HepG2 (cell line): ENCODE measurements at regions not wholly inside any gene's neighbourhood (a gene's known extent, or its start where the extent isn't known, plus 50 kb on each side); places are given as distances from the start of the nearest gene placed in this dataset.

Source experiments
- ATAC-seq: fragments of 200-7000 bp; cut with Tn5 transposase; 3 replicates; pipeline ENCODE4 v1.9.1; 2020; ENCODE audit warnings: mild to moderate bottlenecking, moderate library complexity
- BruUV-seq: library from RNA; stranded (reverse); fragments of 400-500 nt; replicated peaks from 2 replicates; lab custom pipeline; 2021; lab: Mats Ljungman, UMichigan
- CTCF ChIA-PET: fragments of 300-600 bp; formaldehyde crosslinking; extraction: SDS; loops from one replicate; lab custom pipeline; 2021; ENCODE audit warnings: low total read pairs, inconsistent platforms, low intra/inter-chr PET ratio; lab: Yijun Ruan, JAX
- POLR2A ChIA-PET: fragments of 350-600 bp; sonication (Branson Sonifier 250); formaldehyde crosslinking; loops from one replicate; lab custom pipeline; 2020; ENCODE audit warnings: antibody characterized with exemption, inconsistent platforms; lab: Yijun Ruan, JAX
- DNase-seq: peaks from one replicate; pipeline ENCODE4 v3.0.0-alpha.2; 2015; ENCODE audit warnings: low spot score
- FAIRE-seq: peaks from 3 replicates; lab custom pipeline; 2011; peaks lifted over from hg19 to GRCh38; lab: Jason Lieb, UNC
- H2AFZ ChIP-seq: one replicate; pipeline ENCODE4 v1.6.1; 2011; ENCODE audit warnings: low read length, inconsistent platforms
- H3K27ac ChIP-seq: fragments of 300-600 bp; 3 replicates; pipeline ENCODE4 v1.8.0; 2011; ENCODE audit warnings: mixed run types, mild to moderate bottlenecking, mixed read lengths, low read length, inconsistent platforms; ENCODE audit not compliant: insufficient read depth; ENCODE audit errors: extremely low read length
- H3K27me3 ChIP-seq, 2 experiments: fragments of 200-600 bp in 1 of 2; 2 replicates in 1 of 2; 3 replicates in 1 of 2; pipeline versions ENCODE4 v1.6.0 to v1.8.0; 2011; ENCODE audit warnings: low read length in 2 of 2, mild to moderate bottlenecking in 2 of 2, moderate library complexity in 2 of 2, inconsistent platforms in 1 of 2; ENCODE audit not compliant: insufficient read depth in 2 of 2, control insufficient read depth in 1 of 2
- H3K36me3 ChIP-seq, 2 experiments: fragments of 200-600 bp in 1 of 2; replicated peaks in 1 of 2; 2 replicates in 1 of 2; 3 replicates in 1 of 2; pipeline versions ENCODE4 v1.5.1 to v1.8.0; 2011; ENCODE audit warnings: low read length in 2 of 2, inconsistent platforms in 1 of 2; ENCODE audit not compliant: insufficient read depth in 2 of 2, control insufficient read depth in 1 of 2
- H3K4me1 ChIP-seq: 2 replicates; pipeline ENCODE4 v1.5.1; 2012; ENCODE audit warnings: low read length, inconsistent platforms; ENCODE audit not compliant: insufficient read depth
- H3K4me2 ChIP-seq: 2 replicates; pipeline ENCODE4 v1.6.0; 2011; ENCODE audit warnings: low read depth, low read length, inconsistent platforms
- H3K4me3 ChIP-seq, 3 experiments: fragments of 200-600 bp in 1 of 3; sonication (generic), shearing (Covaris generic) in 1 of 3; replicated peaks in 1 of 3; 2 replicates each; pipeline ENCODE4 v1.5.1; 2011 to 2016; ENCODE audit warnings: low read length in 3 of 3, inconsistent platforms in 2 of 3, low read depth in 2 of 3, mild to moderate bottlenecking in 2 of 3, control low read depth in 1 of 3, mixed read lengths in 1 of 3; ENCODE audit not compliant: insufficient read depth in 1 of 3
- H3K79me2 ChIP-seq: one replicate; pipeline ENCODE4 v1.6.1; 2011; ENCODE audit warnings: low read length, inconsistent platforms; ENCODE audit not compliant: insufficient read depth
- H3K9ac ChIP-seq: 2 replicates; pipeline ENCODE4 v1.6.0; 2011; ENCODE audit warnings: mild to moderate bottlenecking, low read depth, low read length, inconsistent platforms; ENCODE audit not compliant: insufficient read depth
- H3K9me3 ChIP-seq: 2 replicates; pipeline ENCODE4 v1.5.1; 2012; ENCODE audit warnings: mild to moderate bottlenecking, low read length
- H4K20me1 ChIP-seq: 2 replicates; pipeline ENCODE4 v1.6.0; 2011; ENCODE audit warnings: inconsistent platforms, mild to moderate bottlenecking, low read length, moderate library complexity; ENCODE audit not compliant: insufficient read depth
- ETV5 ChIP-seq: IDR thresholded peaks from 2 replicates; pipeline ENCODE4 v1.6.1; 2018; ENCODE audit warnings: missing biosample characterization, missing genetic modification reagents, inconsistent platforms, borderline replicate concordance
- HNRNPK ChIP-seq: fragments of 200-400 bp; formaldehyde crosslinking; IDR thresholded peaks from 2 replicates; pipeline ENCODE4 v1.6.1; 2018; ENCODE audit warnings: low read length, low read depth, moderate library complexity, mild to moderate bottlenecking; ENCODE audit not compliant: poor library complexity, severe bottlenecking
- KDM3A ChIP-seq: IDR thresholded peaks from 2 replicates; pipeline ENCODE4 v1.6.1; 2018; ENCODE audit warnings: low read depth, missing compliant biosample characterization
- KLF15 ChIP-seq: sonication (generic); formaldehyde crosslinking; IDR thresholded peaks from 2 replicates; pipeline ENCODE4 v1.8.1; 2023; ENCODE audit warnings: borderline replicate concordance, mild to moderate bottlenecking, inconsistent platforms, missing genetic modification reagents, mixed read lengths
- KLF9 ChIP-seq: IDR thresholded peaks from 2 replicates; pipeline ENCODE4 v1.6.1; 2016; ENCODE audit warnings: low read depth
- MLX ChIP-seq: IDR thresholded peaks from 2 replicates; pipeline ENCODE4 v1.6.1; 2016
- PHB2 ChIP-seq: fragments of 450-650 bp; IDR thresholded peaks from 2 replicates; pipeline ENCODE4 v1.6.1; 2018; ENCODE audit not compliant: partially characterized antibody
- POGZ ChIP-seq: sonication (generic); formaldehyde crosslinking; IDR thresholded peaks from 2 replicates; pipeline ENCODE4 v1.4.0; 2020; ENCODE audit warnings: mild to moderate bottlenecking, missing genetic modification reagents
- RXRB ChIP-seq: IDR thresholded peaks from 2 replicates; pipeline ENCODE4 v1.6.1; 2016; ENCODE audit warnings: borderline replicate concordance, missing genetic modification reagents, missing compliant biosample characterization
- ZEB1 ChIP-seq: IDR thresholded peaks from 2 replicates; pipeline ENCODE4 v1.6.1; 2012; ENCODE audit warnings: mild to moderate bottlenecking, low read depth, inconsistent platforms; ENCODE audit not compliant: insufficient replicate concordance
- ZNF24 ChIP-seq: fragments of 450-650 bp; IDR thresholded peaks from 2 replicates; pipeline ENCODE4 v1.6.1; 2017; ENCODE audit warnings: antibody characterized with exemption, mild to moderate bottlenecking
- ZNF788 ChIP-seq: sonication (generic); formaldehyde crosslinking; IDR thresholded peaks from 2 replicates; pipeline ENCODE4 v1.5.0; 2020; ENCODE audit warnings: mild to moderate bottlenecking, missing genetic modification reagents, borderline replicate concordance
- WGBS: methylation state at CpG from one replicate; pipeline ENCODE4 v1.1.6; 2017; ENCODE audit warnings: low lambda C conversion rate; 5-methylcytosine and 5-hydroxymethylcytosine counted together
- in situ Hi-C: cut with HindIII; loops from 2 replicates; pipeline ENCODE4 v1.10.0; 2017; ENCODE audit warnings: low pct_unique_long_range_greater_than_20kb; ENCODE audit not compliant: extremely low pct_ligation_motif_present
- intact Hi-C: fragments of 100-400 bp; cut with micrococcal nuclease; formaldehyde crosslinking; loops from one replicate; pipeline ENCODE4 v1.10.0; 2022; ENCODE audit not compliant: unreplicated experiment

DNA sequence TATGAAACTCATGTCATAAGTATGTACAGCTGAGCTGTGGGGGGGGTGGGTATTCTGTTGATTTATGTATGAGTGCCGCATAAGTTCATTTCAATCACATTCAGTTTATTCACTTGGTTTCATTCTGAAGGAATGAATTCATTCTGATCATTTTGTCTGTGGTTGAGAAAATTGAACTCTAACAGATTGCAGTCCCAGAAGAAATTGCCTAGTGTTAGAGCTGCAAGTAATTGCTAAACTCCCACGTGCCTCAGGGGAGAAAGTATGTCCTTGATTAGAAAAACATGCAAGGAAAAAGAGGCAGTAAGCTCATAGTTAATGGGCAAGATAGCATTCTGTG, 442.4 kb upstream of the MGAT4C start:
- intact Hi-C loops, result no loop called here
- H3K4me3 ChIP-seq, result no peak overlapping the region
- H3K4me2 ChIP-seq, result no peak overlapping the region
- no peaks in the 10 kb centered on the region for H3K4me1 ChIP-seq
- no peaks in the 10 kb centered on the region for H3K79me2 ChIP-seq
- WGBS, result 6% methylated on average over 2 of the region's 2 CpGs
- no peaks in the 10 kb centered on the region for H4K20me1 ChIP-seq
- CTCF ChIA-PET, result no interaction called here
- no peak for TF ChIP-seq ZNF788
- no peak for TF ChIP-seq MLX
- TF ChIP-seq ZNF24, result no peak
- TF ChIP-seq KLF9 (CRISPR knock-in tag), result no peak
- no peak for TF ChIP-seq POGZ (CRISPR knock-in tag)
- TF ChIP-seq RXRB, result no peak
- TF ChIP-seq ETV5 (CRISPR knock-in tag), result no peak
- no peak for TF ChIP-seq ZEB1
- no peak for TF ChIP-seq KDM3A (CRISPR knock-in tag)
- no peak for TF ChIP-seq HNRNPK
- no peak for TF ChIP-seq PHB2
- TF ChIP-seq KLF15, result no peak
- DNase-seq (no peak), FAIRE-seq (no peak), ATAC-seq (no peak)
- H3K9ac ChIP-seq, result no peak overlapping the region
- POLR2A ChIA-PET, result no interaction called here
- H3K27ac ChIP-seq, result no peak overlapping the region
- no TSS peak for BruUV-seq
- H3K36me3 ChIP-seq, result no peaks in the 10 kb centered on the region
- no peaks in the 10 kb centered on the region for H3K27me3 ChIP-seq
- no peaks in the 10 kb centered on the region for H3K9me3 ChIP-seq
- no peak overlapping the region for H2AFZ ChIP-seq
- in situ Hi-C loops, result no loop called here
